Ectodermal cell (in vitro differentiated cells): ENCODE measurements at regions not wholly inside any gene's neighbourhood (a gene's known extent, or its start where the extent isn't known, plus 50 kb on each side); places are given as distances from the start of the nearest gene placed in this dataset.
"Not testable (repeated sequence)": the region's sequence is repeated elsewhere in the genome, so short reads cannot be mapped to it uniquely, and the experiment has no call there.

Experiments used
- H3K27ac ChIP-seq: 2 replicates; pipeline ENCODE4 v1.7.0; 2013; ENCODE audit warnings: mild to moderate bottlenecking, low read depth, low read length; ENCODE audit not compliant: insufficient read depth, poor library complexity, severe bottlenecking
- H3K27me3 ChIP-seq: 2 replicates; pipeline ENCODE4 v1.7.0; 2013; ENCODE audit warnings: mild to moderate bottlenecking, low read length; ENCODE audit not compliant: insufficient read depth, control insufficient read depth, poor library complexity, severe bottlenecking
- H3K36me3 ChIP-seq: one replicate; pipeline ENCODE4 v1.7.0; 2013; ENCODE audit warnings: low read length; ENCODE audit not compliant: control insufficient read depth, insufficient read depth
- H3K4me1 ChIP-seq: one replicate; pipeline ENCODE4 v1.7.0; 2013; ENCODE audit warnings: low read length; ENCODE audit not compliant: control insufficient read depth, insufficient read depth
- H3K4me3 ChIP-seq: 2 replicates; pipeline ENCODE4 v1.7.0; 2013; ENCODE audit warnings: low read depth, low read length, control low read depth; ENCODE audit not compliant: insufficient read depth
- H3K9me3 ChIP-seq: 2 replicates; pipeline ENCODE4 v1.7.0; 2013; ENCODE audit warnings: mild to moderate bottlenecking, low read length, moderate library complexity; ENCODE audit not compliant: control insufficient read depth
- WGBS, 2 experiments: methylation state at CpG; one replicate each; pipeline ENCODE4 v1.1.7; 2013; ENCODE audit warnings: missing lambda C conversion rate in 2 of 2; 5-methylcytosine and 5-hydroxymethylcytosine counted together

GRCh38 chr6:141540207-141540606 is 592.5 kb upstream of the GJE1 start:
- Histone ChIP-seq H3K9me3 (no peaks in the 10 kb centered on the region), H3K36me3 (no peaks in the 10 kb centered on the region), H3K27ac (no peak overlapping the region), H3K4me1 (no peaks in the 10 kb centered on the region), H3K4me3 (no peak overlapping the region), H3K27me3 (no peaks in the 10 kb centered on the region)
- WGBS, 2 experiments, result 88 to 98% methylated on average over 2 to 4 of the region's 4 CpGs

GRCh38 chr6:141539617-141540016 is 593.1 kb upstream of the GJE1 start:
- no peak overlapping the region for H3K27ac ChIP-seq
- 88 to 96% methylated on average over 1 of the region's 1 CpG for WGBS, 2 experiments
- no peaks in the 10 kb centered on the region for H3K9me3 ChIP-seq
- H3K4me1 ChIP-seq, result no peaks in the 10 kb centered on the region
- no peak overlapping the region for H3K4me3 ChIP-seq
- H3K27me3 ChIP-seq, result no peaks in the 10 kb centered on the region
- H3K36me3 ChIP-seq, result no peaks in the 10 kb centered on the region

- Histone ChIP-seq H3K27ac (no peak overlapping the region), H3K9me3 (no peaks in the 10 kb centered on the region), H3K36me3 (no peaks in the 10 kb centered on the region), H3K4me3 (no peak overlapping the region), H3K27me3 (no peaks in the 10 kb centered on the region), H3K4me1 (no peaks in the 10 kb centered on the region)
- WGBS, 2 experiments, result 77 to 96% methylated on average over 1 to 2 of the region's 2 CpGs
Observed at GRCh38 chr6:141532211-141532610, 600.5 kb upstream of the GJE1 start.

GRCh38 chr6:141531040-141531439 is 601.7 kb upstream of the GJE1 start:
- no peaks in the 10 kb centered on the region for H3K27me3 ChIP-seq
- no peaks in the 10 kb centered on the region for H3K9me3 ChIP-seq
- no peak overlapping the region for H3K27ac ChIP-seq
- H3K4me1 ChIP-seq, result no peaks in the 10 kb centered on the region
- no peak overlapping the region for H3K4me3 ChIP-seq
- 93 to 97% methylated on average over 5 of the region's 5 CpGs for WGBS, 2 experiments
- H3K36me3 ChIP-seq, result no peaks in the 10 kb centered on the region

- no peaks in the 10 kb centered on the region for H3K27me3 ChIP-seq
- H3K36me3 ChIP-seq, result no peaks in the 10 kb centered on the region
- H3K9me3 ChIP-seq, result no peaks in the 10 kb centered on the region
- no peaks in the 10 kb centered on the region for H3K4me1 ChIP-seq
- 71 to 86% methylated on average over 1 of the region's 1 CpG for WGBS, 2 experiments
- H3K4me3 ChIP-seq, result no peak overlapping the region
- H3K27ac ChIP-seq, result no peak overlapping the region
Observed at GRCh38 chr6:141528596-141528995, 604.1 kb upstream of the GJE1 start.

GRCh38 chr6:141526985-141527384 is 605.7 kb upstream of the GJE1 start:
- 94 to 96% methylated on average over 6 of the region's 6 CpGs for WGBS, 2 experiments
- no peak overlapping the region for H3K27ac ChIP-seq
- no peaks in the 10 kb centered on the region for H3K4me1 ChIP-seq
- no peak overlapping the region for H3K4me3 ChIP-seq
- H3K36me3 ChIP-seq, result no peaks in the 10 kb centered on the region
- H3K9me3 ChIP-seq, result no peaks in the 10 kb centered on the region
- H3K27me3 ChIP-seq, result no peaks in the 10 kb centered on the region

- H3K27ac ChIP-seq, result no peak overlapping the region
- no peak overlapping the region for H3K4me3 ChIP-seq
- no peaks in the 10 kb centered on the region for H3K36me3 ChIP-seq
- no peaks in the 10 kb centered on the region for H3K27me3 ChIP-seq
- H3K9me3 ChIP-seq, result no peaks in the 10 kb centered on the region
- no peaks in the 10 kb centered on the region for H3K4me1 ChIP-seq
Observed at GRCh38 chr6:141521440-141521839, 611.3 kb upstream of the GJE1 start.

- H3K9me3 ChIP-seq, result no peaks in the 10 kb centered on the region
- no peak overlapping the region for H3K4me3 ChIP-seq
- H3K4me1 ChIP-seq, result no peaks in the 10 kb centered on the region
- 95 to 100% methylated on average over 1 of the region's 1 CpG for whole genome bisulfite sequencing, 2 experiments
- H3K27me3 ChIP-seq, result no peaks in the 10 kb centered on the region
- H3K36me3 ChIP-seq, result no peaks in the 10 kb centered on the region
- H3K27ac ChIP-seq, result no peak overlapping the region
Observed at GRCh38 chr6:141513830-141514229, 618.9 kb upstream of the GJE1 start.

GRCh38 chr6:141510803-141511202 is 621.9 kb upstream of the GJE1 start:
- Histone ChIP-seq H3K27ac (no peak overlapping the region), H3K4me1 (no peaks in the 10 kb centered on the region), H3K36me3 (no peaks in the 10 kb centered on the region), H3K4me3 (no peak overlapping the region), H3K9me3 (no peaks in the 10 kb centered on the region), H3K27me3 (no peaks in the 10 kb centered on the region)

- 92 to 94% methylated on average over 1 of the region's 1 CpG for WGBS, 2 experiments
- not testable (repeated sequence) for H3K9me3 ChIP-seq, H3K36me3 ChIP-seq, H3K27me3 ChIP-seq, H3K4me3 ChIP-seq, H3K4me1 ChIP-seq, H3K27ac ChIP-seq
Observed at GRCh38 chr6:141506062-141506461, 626.7 kb upstream of the GJE1 start.

- H3K9me3 ChIP-seq, H3K27ac ChIP-seq, H3K27me3 ChIP-seq, H3K4me3 ChIP-seq, H3K36me3 ChIP-seq, H3K4me1 ChIP-seq: not testable (repeated sequence)
- 100% methylated on average over 1 of the region's 1 CpG for WGBS, 2 experiments
Observed at GRCh38 chr6:141504318-141504717, 628.4 kb upstream of the GJE1 start.
